PC-9 (cell line): ENCODE measurements at regions not wholly inside any gene's neighbourhood (a gene's known extent, or its start where the extent isn't known, plus 50 kb on each side); places are given as distances from the start of the nearest gene placed in this dataset.

Experiments
- EZH2 ChIP-seq: fragments of 200-600 bp; sonication (generic); IDR thresholded peaks from 2 replicates; pipeline ENCODE4 v1.8.0; 2017; ENCODE audit warnings: antibody characterized with exemption, low read depth
- TF ChIP-seq, protein P1 (sequence below): fragments of 200-600 bp; sonication (generic); conservative IDR thresholded peaks from 2 replicates; pipeline ENCODE4 v1.6.1; 2017; ENCODE audit warnings: mixed run types, antibody characterized with exemption, mild to moderate bottlenecking, moderate library complexity

- no peak for TF ChIP-seq EZH2
- TF ChIP-seq, protein P1, sequence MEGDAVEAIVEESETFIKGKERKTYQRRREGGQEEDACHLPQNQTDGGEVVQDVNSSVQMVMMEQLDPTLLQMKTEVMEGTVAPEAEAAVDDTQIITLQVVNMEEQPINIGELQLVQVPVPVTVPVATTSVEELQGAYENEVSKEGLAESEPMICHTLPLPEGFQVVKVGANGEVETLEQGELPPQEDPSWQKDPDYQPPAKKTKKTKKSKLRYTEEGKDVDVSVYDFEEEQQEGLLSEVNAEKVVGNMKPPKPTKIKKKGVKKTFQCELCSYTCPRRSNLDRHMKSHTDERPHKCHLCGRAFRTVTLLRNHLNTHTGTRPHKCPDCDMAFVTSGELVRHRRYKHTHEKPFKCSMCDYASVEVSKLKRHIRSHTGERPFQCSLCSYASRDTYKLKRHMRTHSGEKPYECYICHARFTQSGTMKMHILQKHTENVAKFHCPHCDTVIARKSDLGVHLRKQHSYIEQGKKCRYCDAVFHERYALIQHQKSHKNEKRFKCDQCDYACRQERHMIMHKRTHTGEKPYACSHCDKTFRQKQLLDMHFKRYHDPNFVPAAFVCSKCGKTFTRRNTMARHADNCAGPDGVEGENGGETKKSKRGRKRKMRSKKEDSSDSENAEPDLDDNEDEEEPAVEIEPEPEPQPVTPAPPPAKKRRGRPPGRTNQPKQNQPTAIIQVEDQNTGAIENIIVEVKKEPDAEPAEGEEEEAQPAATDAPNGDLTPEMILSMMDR, result no peak
Measured at GRCh38 chr1:234918961-234919761, 209.5 kb downstream of the TOMM20 start.
